HG03066 (cell line): ENCODE measurements at regions not wholly inside any gene's neighbourhood (a gene's known extent, or its start where the extent isn't known, plus 50 kb on each side); places are given as distances from the start of the nearest gene placed in this dataset.

Experiments
- ATAC-seq: cut with Tn5 transposase; IDR thresholded peaks from one replicate; pipeline ENCODE4 v1.9.1; 2021; ENCODE audit warnings: low read depth; ENCODE audit not compliant: unreplicated experiment

- ATAC-seq: no peak
These were observed 269.4 kb downstream of the HLX start for GRCh38 chr1:221148660-221149059.

- no peak for ATAC-seq
These were observed 269.9 kb downstream of the HLX start for GRCh38 chr1:221149111-221149510.

GRCh38 chr1:221149555-221150075 is 270.4 kb downstream of the HLX start:
- ATAC-seq: no peak

- ATAC-seq: no peak
These were observed 271.8 kb downstream of the HLX start for GRCh38 chr1:221150996-221151395.

GRCh38 chr1:221154932-221155331 is 275.7 kb downstream of the HLX start:
- no peak for ATAC-seq

GRCh38 chr1:221157026-221157761 is 278.0 kb downstream of the HLX start:
- peak; percentile 94 for ATAC-seq

- ATAC-seq: no peak
These were observed 280.4 kb downstream of the HLX start for GRCh38 chr1:221159608-221160007.

- no peak for ATAC-seq
These were observed 282.4 kb downstream of the HLX start for GRCh38 chr1:221161571-221162041.

GRCh38 chr1:221162352-221162751 is 283.1 kb downstream of the HLX start:
- no peak for ATAC-seq

- ATAC-seq: no peak
These were observed 283.7 kb downstream of the HLX start for GRCh38 chr1:221162939-221163338.

GRCh38 chr1:221164029-221164428 is 284.8 kb downstream of the HLX start:
- ATAC-seq: no peak

GRCh38 chr1:221164951-221165838 is 286.0 kb downstream of the HLX start:
- ATAC-seq: no peak

GRCh38 chr1:221165839-221166500 is 286.7 kb downstream of the HLX start:
- ATAC-seq: no peak

GRCh38 chr1:221166559-221167318 is 287.5 kb downstream of the HLX start:
- peak; percentile 90 for ATAC-seq

- no peak for ATAC-seq
These were observed 290.2 kb downstream of the HLX start for GRCh38 chr1:221169447-221169889.

GRCh38 chr1:221170171-221170570 is 290.9 kb downstream of the HLX start:
- no peak for ATAC-seq

- no peak for ATAC-seq
These were observed 292.5 kb downstream of the HLX start for GRCh38 chr1:221171768-221172167.

- ATAC-seq: no peak
These were observed 293.6 kb downstream of the HLX start for GRCh38 chr1:221172841-221173240.

GRCh38 chr1:221174330-221174993 is 295.2 kb downstream of the HLX start:
- no peak for ATAC-seq

GRCh38 chr1:221175249-221175648 is 296.0 kb downstream of the HLX start:
- no peak for ATAC-seq
